ENCODE measurements at regions not wholly inside any gene's neighbourhood (a gene's known extent, or its start where the extent isn't known, plus 50 kb on each side); places are given as distances from the start of the nearest gene placed in this dataset.

- TF ChIP-seq POLR2A (IDR thresholded peaks at IDR 0.05) (no peak), CTCF (IDR thresholded peaks at IDR 0.05) (no peak)
Observed at GRCh38 chr10:25094590-25094989, 78.2 kb downstream of the THNSL1 start.
